OCI-LY1 (cell line): ENCODE measurements at regions not wholly inside any gene's neighbourhood (a gene's known extent, or its start where the extent isn't known, plus 50 kb on each side); places are given as distances from the start of the nearest gene placed in this dataset.

Source experiments
- CTCF ChIP-seq: fragments of 200-600 bp; sonication (generic), shearing (Covaris generic); IDR thresholded peaks from 2 replicates; pipeline ENCODE4 v1.5.1; 2017; ENCODE audit warnings: mild to moderate bottlenecking, antibody characterized with exemption, low read length, moderate library complexity, mixed read lengths
- EZH2 ChIP-seq: fragments of 200-600 bp; sonication (generic), shearing (Covaris generic); IDR thresholded peaks from 2 replicates; pipeline ENCODE4 v1.8.0; 2017; ENCODE audit warnings: borderline replicate concordance, mixed run types, mild to moderate bottlenecking, antibody characterized with exemption, low read length, moderate library complexity, mixed read lengths

- TF ChIP-seq CTCF: no peak
- TF ChIP-seq EZH2: no peak
Observed at GRCh38 chr16:85283305-85284050, 171.2 kb upstream of the CIBAR2 start.
